ENCODE measurements at regions not wholly inside any gene's neighbourhood (a gene's known extent, or its start where the extent isn't known, plus 50 kb on each side); places are given as distances from the start of the nearest gene placed in this dataset.

- TF ChIP-seq, protein P1, sequence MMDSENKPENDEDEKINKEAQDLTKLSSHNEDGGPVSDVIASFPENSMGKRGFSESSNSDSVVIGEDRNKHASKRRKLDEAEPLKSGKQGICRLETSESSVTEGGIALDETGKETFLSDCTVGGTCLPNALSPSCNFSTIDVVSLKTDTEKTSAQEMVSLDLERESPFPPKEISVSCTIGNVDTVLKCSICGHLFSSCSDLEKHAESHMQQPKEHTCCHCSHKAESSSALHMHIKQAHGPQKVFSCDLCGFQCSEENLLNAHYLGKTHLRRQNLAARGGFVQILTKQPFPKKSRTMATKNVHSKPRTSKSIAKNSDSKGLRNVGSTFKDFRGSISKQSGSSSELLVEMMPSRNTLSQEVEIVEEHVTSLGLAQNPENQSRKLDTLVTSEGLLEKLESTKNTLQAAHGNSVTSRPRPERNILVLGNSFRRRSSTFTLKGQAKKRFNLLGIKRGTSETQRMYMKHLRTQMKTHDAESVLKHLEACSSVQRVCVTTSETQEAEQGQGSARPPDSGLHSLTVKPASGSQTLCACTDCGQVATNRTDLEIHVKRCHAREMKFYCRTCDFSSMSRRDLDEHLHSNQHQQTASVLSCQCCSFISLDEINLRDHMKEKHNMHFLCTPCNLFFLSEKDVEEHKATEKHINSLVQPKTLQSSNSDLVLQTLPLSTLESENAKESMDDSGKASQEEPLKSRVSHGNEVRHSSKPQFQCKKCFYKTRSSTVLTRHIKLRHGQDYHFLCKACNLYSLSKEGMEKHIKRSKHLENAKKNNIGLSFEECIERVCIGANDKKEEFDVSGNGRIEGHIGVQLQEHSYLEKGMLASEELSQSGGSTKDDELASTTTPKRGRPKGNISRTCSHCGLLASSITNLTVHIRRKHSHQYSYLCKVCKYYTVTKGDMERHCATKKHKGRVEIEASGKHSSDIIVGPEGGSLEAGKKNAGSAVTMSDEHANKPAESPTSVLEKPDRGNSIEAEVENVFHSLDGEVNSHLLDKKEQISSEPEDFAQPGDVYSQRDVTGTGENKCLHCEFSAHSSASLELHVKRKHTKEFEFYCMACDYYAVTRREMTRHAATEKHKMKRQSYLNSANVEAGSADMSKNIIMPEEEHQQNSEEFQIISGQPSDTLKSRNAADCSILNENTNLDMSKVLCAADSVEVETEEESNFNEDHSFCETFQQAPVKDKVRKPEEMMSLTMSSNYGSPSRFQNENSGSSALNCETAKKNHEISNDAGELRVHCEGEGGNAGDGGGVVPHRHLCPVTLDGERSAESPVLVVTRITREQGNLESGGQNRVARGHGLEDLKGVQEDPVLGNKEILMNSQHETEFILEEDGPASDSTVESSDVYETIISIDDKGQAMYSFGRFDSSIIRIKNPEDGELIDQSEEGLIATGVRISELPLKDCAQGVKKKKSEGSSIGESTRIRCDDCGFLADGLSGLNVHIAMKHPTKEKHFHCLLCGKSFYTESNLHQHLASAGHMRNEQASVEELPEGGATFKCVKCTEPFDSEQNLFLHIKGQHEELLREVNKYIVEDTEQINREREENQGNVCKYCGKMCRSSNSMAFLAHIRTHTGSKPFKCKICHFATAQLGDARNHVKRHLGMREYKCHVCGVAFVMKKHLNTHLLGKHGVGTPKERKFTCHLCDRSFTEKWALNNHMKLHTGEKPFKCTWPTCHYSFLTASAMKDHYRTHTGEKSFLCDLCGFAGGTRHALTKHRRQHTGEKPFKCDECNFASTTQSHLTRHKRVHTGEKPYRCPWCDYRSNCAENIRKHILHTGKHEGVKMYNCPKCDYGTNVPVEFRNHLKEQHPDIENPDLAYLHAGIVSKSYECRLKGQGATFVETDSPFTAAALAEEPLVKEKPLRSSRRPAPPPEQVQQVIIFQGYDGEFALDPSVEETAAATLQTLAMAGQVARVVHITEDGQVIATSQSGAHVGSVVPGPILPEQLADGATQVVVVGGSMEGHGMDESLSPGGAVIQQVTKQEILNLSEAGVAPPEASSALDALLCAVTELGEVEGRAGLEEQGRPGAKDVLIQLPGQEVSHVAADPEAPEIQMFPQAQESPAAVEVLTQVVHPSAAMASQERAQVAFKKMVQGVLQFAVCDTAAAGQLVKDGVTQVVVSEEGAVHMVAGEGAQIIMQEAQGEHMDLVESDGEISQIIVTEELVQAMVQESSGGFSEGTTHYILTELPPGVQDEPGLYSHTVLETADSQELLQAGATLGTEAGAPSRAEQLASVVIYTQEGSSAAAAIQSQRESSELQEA (CRISPR knock-in tag; IDR thresholded peaks at IDR 0.05; ENCODE audit: not compliant biosample characterization): no peak
Measured at GRCh38 chr2:5548991-5549715, 143.0 kb upstream of the SOX11 start (continued).

DNA sequence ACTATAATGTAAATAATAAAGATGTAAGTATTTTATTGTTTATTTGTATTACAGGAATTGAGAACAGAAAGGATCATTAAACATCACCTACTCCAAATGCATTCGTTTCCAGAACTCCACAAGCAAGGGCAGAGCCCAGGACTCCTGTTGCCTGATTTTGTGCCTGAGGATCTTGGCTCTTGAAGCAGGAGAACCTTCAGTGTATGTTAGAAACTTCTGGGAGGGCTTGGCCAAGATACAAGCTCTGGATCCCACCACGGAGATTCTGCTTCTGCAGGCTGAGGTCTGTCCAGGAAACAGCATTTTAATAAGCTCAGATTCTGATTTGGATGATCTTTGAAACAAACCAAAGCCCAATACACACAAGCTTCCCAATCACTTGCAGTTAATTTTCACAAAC, 142.4 kb upstream of the SOX11 start:
- intact Hi-C loops (cut with micrococcal nuclease; ENCODE audit: unreplicated experiment): no loop called here
- in situ Hi-C loops (cut with HindIII; ENCODE audit: extremely low pct_ligation_motif_present, low pct_unique_long_range_greater_than_20kb): no loop called here
- no peaks in the 10 kb centered on the region for H3K27me3 ChIP-seq (ENCODE audit: control insufficient read depth in 1 of 2, insufficient read depth in 2 of 2, low read length in 2 of 2)
- H3K4me2 ChIP-seq (ENCODE audit: low read depth, low read length): no peak overlapping the region
- DNase-seq (ENCODE audit: low spot score) (no peak), FAIRE-seq (no peak), ATAC-seq (no peak)
- no peaks in the 10 kb centered on the region for H3K36me3 ChIP-seq (replicated peaks in 1 of 2; ENCODE audit: control insufficient read depth in 1 of 2, insufficient read depth in 2 of 2, low read length in 2 of 2)
- no TSS peak for BruUV-seq (replicated peaks)
- no peaks in the 10 kb centered on the region for H4K20me1 ChIP-seq (ENCODE audit: insufficient read depth, low read length)
- TF ChIP-seq IRF1 (CRISPR knock-in tag; IDR thresholded peaks at IDR 0.05; ENCODE audit: low read depth) (no peak), ZC3H4 (CRISPR knock-in tag; IDR thresholded peaks at IDR 0.05; ENCODE audit: borderline replicate concordance) (no peak), ZNF660 (CRISPR knock-in tag; IDR thresholded peaks at IDR 0.05; ENCODE audit: borderline replicate concordance, low read depth) (no peak), ZMYM4 (CRISPR knock-in tag; IDR thresholded peaks at IDR 0.05) (no peak), ZNF678 (CRISPR knock-in tag; IDR thresholded peaks at IDR 0.05) (no peak), ZNF44 (CRISPR knock-in tag; IDR thresholded peaks at IDR 0.05) (no peak), JUNB (CRISPR knock-in tag; IDR thresholded peaks at IDR 0.05; ENCODE audit: borderline replicate concordance) (no peak), ZNF274 (CRISPR knock-in tag; IDR thresholded peaks at IDR 0.05) (no peak)
- TF ChIP-seq, protein P2, sequence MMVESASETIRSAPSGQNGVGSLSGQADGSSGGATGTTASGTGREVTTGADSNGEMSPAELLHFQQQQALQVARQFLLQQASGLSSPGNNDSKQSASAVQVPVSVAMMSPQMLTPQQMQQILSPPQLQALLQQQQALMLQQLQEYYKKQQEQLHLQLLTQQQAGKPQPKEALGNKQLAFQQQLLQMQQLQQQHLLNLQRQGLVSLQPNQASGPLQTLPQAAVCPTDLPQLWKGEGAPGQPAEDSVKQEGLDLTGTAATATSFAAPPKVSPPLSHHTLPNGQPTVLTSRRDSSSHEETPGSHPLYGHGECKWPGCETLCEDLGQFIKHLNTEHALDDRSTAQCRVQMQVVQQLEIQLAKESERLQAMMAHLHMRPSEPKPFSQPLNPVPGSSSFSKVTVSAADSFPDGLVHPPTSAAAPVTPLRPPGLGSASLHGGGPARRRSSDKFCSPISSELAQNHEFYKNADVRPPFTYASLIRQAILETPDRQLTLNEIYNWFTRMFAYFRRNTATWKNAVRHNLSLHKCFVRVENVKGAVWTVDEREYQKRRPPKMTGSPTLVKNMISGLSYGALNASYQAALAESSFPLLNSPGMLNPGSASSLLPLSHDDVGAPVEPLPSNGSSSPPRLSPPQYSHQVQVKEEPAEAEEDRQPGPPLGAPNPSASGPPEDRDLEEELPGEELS (CRISPR knock-in tag; IDR thresholded peaks at IDR 0.05): no peak
- ChIA-PET POLR2A (no interaction called here), CTCF (ENCODE audit: low intra/inter-chr PET ratio, low total read pairs) (no interaction called here)
- no peak overlapping the region for H3K9ac ChIP-seq (ENCODE audit: insufficient read depth, low read depth, low read length)
- no peaks in the 10 kb centered on the region for H3K4me1 ChIP-seq (ENCODE audit: insufficient read depth, low read length)
- H3K4me3 ChIP-seq (replicated peaks in 1 of 3; ENCODE audit: insufficient read depth in 1 of 3, low read depth in 2 of 3, low read length in 3 of 3): no peak overlapping the region
- 0% methylated on average over 2 of the region's 2 CpGs for WGBS (ENCODE audit: low lambda C conversion rate)
- H3K27ac ChIP-seq (ENCODE audit: extremely low read length, insufficient read depth, low read length): no peak overlapping the region
- H3K79me2 ChIP-seq (ENCODE audit: insufficient read depth, low read length): no peaks in the 10 kb centered on the region
- H2AFZ ChIP-seq (ENCODE audit: low read length): no peak overlapping the region
- H3K9me3 ChIP-seq (ENCODE audit: low read length): peaks cover 61% of the 10 kb centered on the region
